Fibroblast of lung (primary cell): ENCODE measurements at regions not wholly inside any gene's neighbourhood (a gene's known extent, or its start where the extent isn't known, plus 50 kb on each side); places are given as distances from the start of the nearest gene placed in this dataset.

ENCODE experiments used
- DNase-seq, 2 donors: peaks; one replicate each; pipeline versions ENCODE4 v3.0.0 to v3.0.0-alpha.2; 2010; ENCODE audit warnings: low read depth in 2 of 2
- H2AFZ ChIP-seq: 2 replicates; pipeline ENCODE4 v1.5.1; 2012; ENCODE audit warnings: low read length, control low read depth, inconsistent platforms
- H3K27ac ChIP-seq: 2 replicates; pipeline ENCODE4 v1.5.1; 2011; ENCODE audit warnings: low read length, control low read depth; ENCODE audit not compliant: insufficient read depth
- H3K27me3 ChIP-seq: 2 replicates; pipeline ENCODE4 v1.5.1; 2011; ENCODE audit warnings: mild to moderate bottlenecking, low read length; ENCODE audit not compliant: control insufficient read depth, insufficient read depth
- H3K36me3 ChIP-seq: 2 replicates; pipeline ENCODE4 v1.5.1; 2011; ENCODE audit warnings: low read length; ENCODE audit not compliant: control insufficient read depth, insufficient read depth
- H3K4me1 ChIP-seq: 2 replicates; pipeline ENCODE4 v1.5.1; 2011; ENCODE audit warnings: low read length; ENCODE audit not compliant: control insufficient read depth, insufficient read depth; ENCODE audit errors: extremely low read depth
- H3K4me2 ChIP-seq: 2 replicates; pipeline ENCODE4 v1.5.1; 2011; ENCODE audit warnings: low read length, control low read depth; ENCODE audit not compliant: insufficient read depth; ENCODE audit errors: extremely low read depth
- H3K4me3 ChIP-seq, 4 experiments: fragments of 200-600 bp in 1 of 4; sonication (generic) in 1 of 4; replicated peaks in 1 of 4; 2 replicates each; pipeline ENCODE4 v1.5.1; 2011 to 2016; ENCODE audit warnings: low read length in 4 of 4, low read depth in 3 of 4, mild to moderate bottlenecking in 3 of 4, control low read depth in 2 of 4, inconsistent platforms in 1 of 4, mixed read lengths in 1 of 4; ENCODE audit not compliant: insufficient read depth in 1 of 4; ENCODE audit errors: control extremely low read depth in 1 of 4
- H3K79me2 ChIP-seq: 2 replicates; pipeline ENCODE4 v1.5.1; 2012; ENCODE audit warnings: mild to moderate bottlenecking, low read length, inconsistent platforms; ENCODE audit not compliant: control insufficient read depth, insufficient read depth
- H3K9ac ChIP-seq: 2 replicates; pipeline ENCODE4 v1.5.1; 2011; ENCODE audit warnings: mild to moderate bottlenecking, low read length, control low read depth; ENCODE audit not compliant: insufficient read depth
- H3K9me3 ChIP-seq: 2 replicates; pipeline ENCODE4 v1.5.1; 2012; ENCODE audit warnings: low read depth, low read length; ENCODE audit not compliant: control insufficient read depth, insufficient read depth
- H4K20me1 ChIP-seq: 2 replicates; pipeline ENCODE4 v1.5.1; 2011; ENCODE audit warnings: low read length; ENCODE audit not compliant: control insufficient read depth, insufficient read depth; ENCODE audit errors: extremely low read depth
- EZH2 ChIP-seq: IDR thresholded peaks from 2 replicates; pipeline ENCODE4 v1.5.1; 2012; ENCODE audit warnings: low read length, control low read depth, mild to moderate bottlenecking; ENCODE audit errors: missing control alignments
- TF ChIP-seq, protein P1 (sequence below), 2 donors: IDR thresholded peaks in 1 of 2; conservative IDR thresholded peaks in 1 of 2; 1 replicate in 1 of 2; 2 replicates in 1 of 2; pipeline ENCODE4 v1.5.1; 2011 to 2012; ENCODE audit warnings: low read length in 2 of 2, control low read depth in 1 of 2, inconsistent platforms in 1 of 2, low read depth in 1 of 2, mild to moderate bottlenecking in 1 of 2

DNA sequence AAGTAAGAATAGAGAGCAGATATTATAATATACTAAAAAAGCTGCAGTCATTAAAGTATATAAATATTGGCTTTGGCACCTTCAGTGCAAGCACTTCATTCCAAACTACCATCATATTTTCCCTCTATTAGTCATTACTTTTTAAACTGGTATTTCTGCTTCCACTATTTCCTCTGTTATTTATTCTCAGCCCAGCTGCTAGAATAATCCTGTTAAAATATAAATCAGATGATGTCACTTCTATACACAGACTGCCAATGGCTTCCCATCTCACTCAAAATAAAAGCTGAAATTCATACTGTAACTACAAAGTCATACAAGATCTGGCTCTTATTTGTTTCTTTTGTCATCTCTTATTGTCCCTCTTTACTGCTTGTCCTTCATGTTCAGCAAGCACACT, 432.9 kb downstream of the TLE4 start:
- H3K4me1 ChIP-seq: no peaks in the 10 kb centered on the region
- H3K9me3 ChIP-seq: no peaks in the 10 kb centered on the region
- no peaks in the 10 kb centered on the region for H4K20me1 ChIP-seq
- H3K4me3 ChIP-seq: no peak overlapping the region
- DNase-seq: peak in 1 of 2 donors; percentile 34
- no peaks in the 10 kb centered on the region for H3K79me2 ChIP-seq
- no peak overlapping the region for H3K9ac ChIP-seq
- no peaks in the 10 kb centered on the region for H3K27me3 ChIP-seq
- TF ChIP-seq, protein P1, sequence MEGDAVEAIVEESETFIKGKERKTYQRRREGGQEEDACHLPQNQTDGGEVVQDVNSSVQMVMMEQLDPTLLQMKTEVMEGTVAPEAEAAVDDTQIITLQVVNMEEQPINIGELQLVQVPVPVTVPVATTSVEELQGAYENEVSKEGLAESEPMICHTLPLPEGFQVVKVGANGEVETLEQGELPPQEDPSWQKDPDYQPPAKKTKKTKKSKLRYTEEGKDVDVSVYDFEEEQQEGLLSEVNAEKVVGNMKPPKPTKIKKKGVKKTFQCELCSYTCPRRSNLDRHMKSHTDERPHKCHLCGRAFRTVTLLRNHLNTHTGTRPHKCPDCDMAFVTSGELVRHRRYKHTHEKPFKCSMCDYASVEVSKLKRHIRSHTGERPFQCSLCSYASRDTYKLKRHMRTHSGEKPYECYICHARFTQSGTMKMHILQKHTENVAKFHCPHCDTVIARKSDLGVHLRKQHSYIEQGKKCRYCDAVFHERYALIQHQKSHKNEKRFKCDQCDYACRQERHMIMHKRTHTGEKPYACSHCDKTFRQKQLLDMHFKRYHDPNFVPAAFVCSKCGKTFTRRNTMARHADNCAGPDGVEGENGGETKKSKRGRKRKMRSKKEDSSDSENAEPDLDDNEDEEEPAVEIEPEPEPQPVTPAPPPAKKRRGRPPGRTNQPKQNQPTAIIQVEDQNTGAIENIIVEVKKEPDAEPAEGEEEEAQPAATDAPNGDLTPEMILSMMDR (conservative IDR thresholded peaks at IDR 0.05 in 1 of 2, IDR thresholded peaks at IDR 0.05 in 1 of 2; ENCODE audit: low read depth in 1 of 2, low read length in 2 of 2): no peak
- no peak for TF ChIP-seq EZH2
- H3K27ac ChIP-seq: no peak overlapping the region
- no peak overlapping the region for H2AFZ ChIP-seq
- H3K4me2 ChIP-seq: no peak overlapping the region
- no peaks in the 10 kb centered on the region for H3K36me3 ChIP-seq

DNA sequence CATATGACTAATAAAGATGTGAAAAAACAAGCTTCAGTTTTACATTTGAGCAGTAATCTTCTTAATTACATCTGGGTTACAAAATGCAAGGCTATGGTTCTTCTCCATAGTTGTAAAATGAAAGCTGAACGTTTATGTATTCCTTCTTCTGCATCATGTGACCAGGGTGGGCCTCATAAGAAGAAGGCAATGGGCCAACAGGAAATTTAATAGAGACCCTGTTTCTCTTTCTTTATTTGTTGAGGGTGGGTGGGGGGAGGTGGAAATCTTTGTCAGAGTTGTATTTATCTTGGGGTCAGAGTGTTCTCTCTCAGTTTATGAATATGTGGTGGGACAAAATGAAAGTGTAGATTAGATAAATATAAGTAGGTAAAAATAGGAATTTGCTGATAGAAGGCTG, 418.8 kb downstream of the TLE4 start:
- H3K79me2 ChIP-seq: no peaks in the 10 kb centered on the region
- H3K4me3 ChIP-seq: no peak overlapping the region
- TF ChIP-seq, protein P1 (conservative IDR thresholded peaks at IDR 0.05 in 1 of 2, IDR thresholded peaks at IDR 0.05 in 1 of 2; ENCODE audit: low read depth in 1 of 2, low read length in 2 of 2): no peak
- TF ChIP-seq EZH2: no peak
- H3K9ac ChIP-seq: no peak overlapping the region
- H3K4me1 ChIP-seq: no peaks in the 10 kb centered on the region
- no peaks in the 10 kb centered on the region for H3K9me3 ChIP-seq
- no peak overlapping the region for H2AFZ ChIP-seq
- H3K27me3 ChIP-seq: no peaks in the 10 kb centered on the region
- no peaks in the 10 kb centered on the region for H4K20me1 ChIP-seq
- H3K36me3 ChIP-seq: no peaks in the 10 kb centered on the region
- no peak for DNase-seq
- H3K27ac ChIP-seq: no peak overlapping the region
- no peak overlapping the region for H3K4me2 ChIP-seq

DNA sequence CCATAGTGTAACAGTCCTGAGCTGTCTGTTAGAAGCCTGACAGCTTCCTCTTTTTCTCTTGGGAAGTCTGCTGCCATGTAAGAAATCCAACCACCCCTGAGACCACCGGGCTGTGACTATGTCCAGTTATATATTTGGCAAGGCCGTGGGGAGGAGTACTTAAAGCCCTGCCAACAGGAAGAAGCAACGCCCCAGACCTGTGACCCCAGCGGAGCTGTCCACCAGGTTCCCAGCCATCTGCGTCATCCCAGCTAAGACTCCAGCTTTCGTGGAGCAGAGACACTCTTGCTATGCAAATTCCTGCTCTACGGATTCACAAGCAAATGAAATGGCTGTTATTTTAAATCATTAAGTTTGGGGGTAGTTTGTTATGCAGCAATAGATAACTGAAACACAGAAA, 417.3 kb downstream of the TLE4 start:
- Histone ChIP-seq H3K9ac (no peak overlapping the region), H3K4me1 (no peaks in the 10 kb centered on the region), H2AFZ (no peak overlapping the region), H3K79me2 (no peaks in the 10 kb centered on the region), H4K20me1 (no peaks in the 10 kb centered on the region), H3K36me3 (no peaks in the 10 kb centered on the region), H3K4me2 (no peak overlapping the region), H3K9me3 (no peaks in the 10 kb centered on the region), H3K27me3 (no peaks in the 10 kb centered on the region), H3K27ac (no peak overlapping the region), H3K4me3 (no peak overlapping the region)
- no peak for DNase-seq
- TF ChIP-seq EZH2: no peak
- TF ChIP-seq, protein P1 (conservative IDR thresholded peaks at IDR 0.05 in 1 of 2, IDR thresholded peaks at IDR 0.05 in 1 of 2; ENCODE audit: low read depth in 1 of 2, low read length in 2 of 2): no peak
